ENCODE measurements at regions not wholly inside any gene's neighbourhood (a gene's known extent, or its start where the extent isn't known, plus 50 kb on each side); places are given as distances from the start of the nearest gene placed in this dataset.

GRCh38 chr2:146754606-146755005 is 1090.2 kb upstream of the ACVR2A start:
- Histone ChIP-seq H3K4me3 (ENCODE audit: insufficient read depth in 1 of 2, low read depth in 1 of 2, low read length in 2 of 2) (no peak overlapping the region), H3K27me3 (ENCODE audit: control insufficient read depth in 1 of 2, insufficient read depth in 1 of 2, low read length in 2 of 2) (no peaks in the 10 kb centered on the region), H3K4me1 (ENCODE audit: control insufficient read depth, insufficient read depth, low read depth, low read length) (no peaks in the 10 kb centered on the region), H2BK15ac (ENCODE audit: low read depth, poor library complexity, severe bottlenecking) (no peak overlapping the region), H3K36me3 (ENCODE audit: control insufficient read depth in 1 of 2, insufficient read depth in 2 of 2, low read depth in 1 of 2, low read length in 2 of 2) (no peaks in the 10 kb centered on the region), H3K4me2 (ENCODE audit: low read length, poor library complexity, severe bottlenecking) (no peak overlapping the region), H3K79me1 (replicated peaks; ENCODE audit: low read length, poor library complexity, severe bottlenecking) (no peaks in the 10 kb centered on the region), H2BK12ac (ENCODE audit: low read length in 2 of 2) (no peak overlapping the region), H2BK120ac (ENCODE audit: low read depth, low read length) (no peak overlapping the region), H4K91ac (ENCODE audit: low read length) (no peak overlapping the region), H3K23ac (ENCODE audit: low read length in 2 of 2) (no peak overlapping the region), H2AK5ac (ENCODE audit: low read length, severe bottlenecking) (no peak overlapping the region), H3K9ac (ENCODE audit: low read length) (no peak overlapping the region), H3K27ac (ENCODE audit: low read length, poor library complexity, severe bottlenecking) (no peak overlapping the region), H2AFZ (ENCODE audit: low read depth, low read length) (no peak overlapping the region), H3K14ac (ENCODE audit: low read length in 2 of 2) (no peak overlapping the region), H4K8ac (ENCODE audit: low read length) (no peak overlapping the region), H3K4ac (ENCODE audit: low read depth in 1 of 2, low read length in 2 of 2) (no peak overlapping the region), H3K9me3 (ENCODE audit: control insufficient read depth, low read length) (no peaks in the 10 kb centered on the region), H2BK5ac (ENCODE audit: low read depth, low read length, poor library complexity, severe bottlenecking) (no peak overlapping the region), H3K18ac (ENCODE audit: low read depth in 1 of 2, low read length in 2 of 2) (no peak overlapping the region)
- no peak for DNase-seq
- WGBS, result 94% methylated on average over 3 of the region's 4 CpGs

GRCh38 chr2:146748046-146748445 is 1096.8 kb upstream of the ACVR2A start:
- Histone ChIP-seq H2BK15ac (ENCODE audit: low read depth, poor library complexity, severe bottlenecking) (no peak overlapping the region), H2AK5ac (ENCODE audit: low read length, severe bottlenecking) (no peak overlapping the region), H3K27ac (ENCODE audit: low read length, poor library complexity, severe bottlenecking) (no peak overlapping the region), H3K14ac (ENCODE audit: low read length in 2 of 2) (no peak overlapping the region), H4K91ac (ENCODE audit: low read length) (no peak overlapping the region), H3K18ac (ENCODE audit: low read depth in 1 of 2, low read length in 2 of 2) (no peak overlapping the region), H3K36me3 (ENCODE audit: control insufficient read depth in 1 of 2, insufficient read depth in 2 of 2, low read depth in 1 of 2, low read length in 2 of 2) (no peaks in the 10 kb centered on the region), H3K27me3 (ENCODE audit: control insufficient read depth in 1 of 2, insufficient read depth in 1 of 2, low read length in 2 of 2) (no peaks in the 10 kb centered on the region), H3K4me1 (ENCODE audit: control insufficient read depth, insufficient read depth, low read depth, low read length) (no peaks in the 10 kb centered on the region), H3K9ac (ENCODE audit: low read length) (no peak overlapping the region), H3K4me2 (ENCODE audit: low read length, poor library complexity, severe bottlenecking) (no peak overlapping the region), H2AFZ (ENCODE audit: low read depth, low read length) (no peak overlapping the region), H3K9me3 (ENCODE audit: control insufficient read depth, low read length) (no peaks in the 10 kb centered on the region), H2BK120ac (ENCODE audit: low read depth, low read length) (no peak overlapping the region), H2BK12ac (ENCODE audit: low read length in 2 of 2) (no peak overlapping the region), H3K79me1 (replicated peaks; ENCODE audit: low read length, poor library complexity, severe bottlenecking) (no peaks in the 10 kb centered on the region), H3K23ac (ENCODE audit: low read length in 2 of 2) (no peak overlapping the region), H2BK5ac (ENCODE audit: low read depth, low read length, poor library complexity, severe bottlenecking) (no peak overlapping the region), H3K4me3 (ENCODE audit: insufficient read depth in 1 of 2, low read depth in 1 of 2, low read length in 2 of 2) (no peak overlapping the region), H3K4ac (ENCODE audit: low read depth in 1 of 2, low read length in 2 of 2) (no peak overlapping the region), H4K8ac (ENCODE audit: low read length) (no peak overlapping the region)
- no peak for DNase-seq
- WGBS, result 60% methylated on average over 1 of the region's 3 CpGs

GRCh38 chr2:146741260-146741659 is 1103.6 kb upstream of the ACVR2A start:
- H2BK15ac ChIP-seq (ENCODE audit: low read depth, poor library complexity, severe bottlenecking), result no peak overlapping the region
- WGBS, result 80% methylated on average over 1 of the region's 4 CpGs

GRCh38 chr2:146734821-146735190 is 1110.0 kb upstream of the ACVR2A start:
- Histone ChIP-seq H3K4ac (ENCODE audit: low read depth in 1 of 2, low read length in 2 of 2) (no peak overlapping the region), H3K14ac (ENCODE audit: low read length in 2 of 2) (no peak overlapping the region), H3K4me2 (ENCODE audit: low read length, poor library complexity, severe bottlenecking) (no peak overlapping the region), H3K27ac (ENCODE audit: low read length, poor library complexity, severe bottlenecking) (no peak overlapping the region), H3K4me3 (ENCODE audit: insufficient read depth in 1 of 2, low read depth in 1 of 2, low read length in 2 of 2) (no peak overlapping the region), H2BK120ac (ENCODE audit: low read depth, low read length) (no peak overlapping the region), H2BK5ac (ENCODE audit: low read depth, low read length, poor library complexity, severe bottlenecking) (no peak overlapping the region), H3K18ac (ENCODE audit: low read depth in 1 of 2, low read length in 2 of 2) (no peak overlapping the region), H3K9ac (ENCODE audit: low read length) (peak overlapping the region; percentile 34), H3K4me1 (ENCODE audit: control insufficient read depth, insufficient read depth, low read depth, low read length) (no peaks in the 10 kb centered on the region), H2BK12ac (ENCODE audit: low read length in 2 of 2) (no peak overlapping the region), H3K36me3 (ENCODE audit: control insufficient read depth in 1 of 2, insufficient read depth in 2 of 2, low read depth in 1 of 2, low read length in 2 of 2) (no peaks in the 10 kb centered on the region), H3K9me3 (ENCODE audit: control insufficient read depth, low read length) (no peaks in the 10 kb centered on the region), H2AK5ac (ENCODE audit: low read length, severe bottlenecking) (no peak overlapping the region), H2BK15ac (ENCODE audit: low read depth, poor library complexity, severe bottlenecking) (no peak overlapping the region), H3K27me3 (ENCODE audit: control insufficient read depth in 1 of 2, insufficient read depth in 1 of 2, low read length in 2 of 2) (no peaks in the 10 kb centered on the region), H3K23ac (ENCODE audit: low read length in 2 of 2) (no peak overlapping the region), H2AFZ (ENCODE audit: low read depth, low read length) (no peak overlapping the region), H4K8ac (ENCODE audit: low read length) (no peak overlapping the region), H3K79me1 (replicated peaks; ENCODE audit: low read length, poor library complexity, severe bottlenecking) (no peaks in the 10 kb centered on the region), H4K91ac (ENCODE audit: low read length) (no peak overlapping the region)
- WGBS, result 100% methylated on average over 1 of the region's 3 CpGs
- DNase-seq, result no peak

More at GRCh38 chr2:146741260-146741659, 1103.6 kb upstream of the ACVR2A start:
- no peak overlapping the region for H2BK12ac ChIP-seq (ENCODE audit: low read length in 2 of 2)
- H3K36me3 ChIP-seq (ENCODE audit: control insufficient read depth in 1 of 2, insufficient read depth in 2 of 2, low read depth in 1 of 2, low read length in 2 of 2), result no peaks in the 10 kb centered on the region
- no peak overlapping the region for H3K23ac ChIP-seq (ENCODE audit: low read length in 2 of 2)
- H3K4ac ChIP-seq (ENCODE audit: low read depth in 1 of 2, low read length in 2 of 2), result no peak overlapping the region
- no peak overlapping the region for H3K18ac ChIP-seq (ENCODE audit: low read depth in 1 of 2, low read length in 2 of 2)
- H3K27me3 ChIP-seq (ENCODE audit: control insufficient read depth in 1 of 2, insufficient read depth in 1 of 2, low read length in 2 of 2), result no peaks in the 10 kb centered on the region
- no peak for DNase-seq
- no peak overlapping the region for H2BK5ac ChIP-seq (ENCODE audit: low read depth, low read length, poor library complexity, severe bottlenecking)
- no peak overlapping the region for H3K27ac ChIP-seq (ENCODE audit: low read length, poor library complexity, severe bottlenecking)
- H2BK120ac ChIP-seq (ENCODE audit: low read depth, low read length), result no peak overlapping the region
- H3K4me1 ChIP-seq (ENCODE audit: control insufficient read depth, insufficient read depth, low read depth, low read length), result no peaks in the 10 kb centered on the region
- no peak overlapping the region for H3K4me2 ChIP-seq (ENCODE audit: low read length, poor library complexity, severe bottlenecking)
- no peak overlapping the region for H3K14ac ChIP-seq (ENCODE audit: low read length in 2 of 2)
- no peaks in the 10 kb centered on the region for H3K79me1 ChIP-seq (replicated peaks; ENCODE audit: low read length, poor library complexity, severe bottlenecking)
- H3K4me3 ChIP-seq (ENCODE audit: insufficient read depth in 1 of 2, low read depth in 1 of 2, low read length in 2 of 2), result no peak overlapping the region
- H4K8ac ChIP-seq (ENCODE audit: low read length), result no peak overlapping the region
- no peak overlapping the region for H2AFZ ChIP-seq (ENCODE audit: low read depth, low read length)
- no peak overlapping the region for H4K91ac ChIP-seq (ENCODE audit: low read length)
- H2AK5ac ChIP-seq (ENCODE audit: low read length, severe bottlenecking), result no peak overlapping the region
- no peak overlapping the region for H3K9ac ChIP-seq (ENCODE audit: low read length)
- no peaks in the 10 kb centered on the region for H3K9me3 ChIP-seq (ENCODE audit: control insufficient read depth, low read length)
